GM21381 (cell line): ENCODE measurements at regions not wholly inside any gene's neighbourhood (a gene's known extent, or its start where the extent isn't known, plus 50 kb on each side); places are given as distances from the start of the nearest gene placed in this dataset.

ENCODE experiments used
- ATAC-seq: cut with Tn5 transposase; IDR thresholded peaks from one replicate; pipeline ENCODE4 v1.9.1; 2021; ENCODE audit warnings: mild to moderate bottlenecking, moderate library complexity; ENCODE audit not compliant: unreplicated experiment

DNA sequence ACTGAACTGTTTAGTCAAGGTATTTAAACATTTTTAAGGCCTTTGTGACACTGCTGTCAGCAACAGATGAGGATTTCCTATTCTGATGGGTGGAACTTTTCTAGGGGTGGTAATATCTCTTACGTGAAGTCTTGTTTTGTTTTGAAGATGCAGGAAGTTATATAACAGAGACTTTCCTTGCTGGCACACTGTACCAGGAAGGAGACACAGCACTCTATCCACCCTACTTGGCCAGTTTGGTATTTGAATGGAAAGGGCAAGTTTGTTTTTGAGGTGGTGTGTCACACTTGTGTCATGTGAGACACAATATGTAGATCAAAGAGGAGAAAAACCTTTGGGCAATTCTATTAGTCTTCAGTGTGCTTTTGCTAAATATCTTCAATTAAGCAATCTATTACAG lies 51.6 kb upstream of the SRP54 start:
- ATAC-seq = peak; percentile 49

DNA sequence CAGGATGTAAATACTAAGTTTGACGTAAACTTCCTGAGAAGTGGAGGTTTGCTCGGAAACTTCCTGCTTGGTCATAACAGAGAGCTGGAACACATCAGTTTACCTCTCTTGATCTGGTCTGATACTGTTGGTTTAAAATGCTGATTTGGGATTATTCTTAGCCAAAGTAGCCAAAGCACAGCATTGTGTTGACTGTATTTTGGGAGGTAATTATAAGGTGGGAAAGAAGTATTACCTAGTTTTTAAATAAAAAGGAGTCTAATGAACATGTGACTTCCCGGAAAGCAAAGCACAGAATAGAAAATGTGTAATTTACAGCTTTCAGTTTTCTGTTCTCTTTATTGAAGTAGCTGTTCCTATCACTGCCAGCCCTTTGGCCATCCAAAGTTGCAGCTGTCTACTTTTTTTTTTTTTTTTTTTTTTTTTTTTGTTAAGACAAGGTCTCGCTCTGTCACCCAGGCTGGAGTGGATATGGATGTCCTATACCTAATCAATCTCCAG lies 52.2 kb upstream of the SRP54 start:
- ATAC-seq = peak; percentile 54

DNA sequence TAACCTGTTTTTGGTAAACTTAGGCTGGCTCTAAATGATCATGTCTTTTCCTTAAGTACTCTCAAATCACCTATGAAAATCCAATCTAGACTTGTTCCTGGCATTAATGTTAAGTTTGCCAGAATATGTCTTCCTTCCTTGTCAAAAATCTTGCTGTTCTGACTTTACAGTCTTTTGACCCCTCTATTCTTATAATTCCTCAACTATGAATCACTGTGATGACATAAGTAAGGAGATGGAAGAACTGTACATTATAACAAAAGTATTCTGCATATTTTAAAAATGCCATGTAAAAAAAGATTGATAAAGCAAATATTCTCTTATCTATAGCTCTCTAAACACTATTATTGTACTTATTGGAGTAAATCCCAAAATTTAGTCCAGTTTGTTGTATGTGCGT lies 51.4 kb upstream of the BAZ1A start:
- no peak for ATAC-seq
